ENCODE measurements at regions not wholly inside any gene's neighbourhood (a gene's known extent, or its start where the extent isn't known, plus 50 kb on each side); places are given as distances from the start of the nearest gene placed in this dataset.
A peak's percentile ranks its signal among the peaks of the same experiment; 100 is the strongest.

DNA sequence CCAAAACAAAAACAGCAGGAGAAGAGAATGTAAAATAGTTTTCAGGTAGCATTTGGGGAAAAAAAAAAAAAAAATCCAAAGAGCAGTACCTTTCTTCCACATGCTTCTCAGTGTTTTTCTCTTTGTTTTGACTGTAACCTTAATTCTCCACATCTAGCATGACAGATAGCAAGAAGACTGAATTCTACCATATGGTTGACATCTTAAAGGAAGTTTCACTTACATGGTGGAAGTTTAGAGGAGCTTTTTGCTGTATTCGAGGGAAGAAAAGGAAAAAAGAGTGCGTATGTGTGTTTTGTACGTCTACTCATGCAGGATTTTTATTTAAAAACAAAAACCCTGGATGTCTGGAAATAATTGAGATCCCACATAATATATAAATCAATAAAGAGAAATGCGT lies 604.8 kb downstream of the CCDC171 start:
- no peak for DNase-seq (ENCODE audit: low spot score)

DNA sequence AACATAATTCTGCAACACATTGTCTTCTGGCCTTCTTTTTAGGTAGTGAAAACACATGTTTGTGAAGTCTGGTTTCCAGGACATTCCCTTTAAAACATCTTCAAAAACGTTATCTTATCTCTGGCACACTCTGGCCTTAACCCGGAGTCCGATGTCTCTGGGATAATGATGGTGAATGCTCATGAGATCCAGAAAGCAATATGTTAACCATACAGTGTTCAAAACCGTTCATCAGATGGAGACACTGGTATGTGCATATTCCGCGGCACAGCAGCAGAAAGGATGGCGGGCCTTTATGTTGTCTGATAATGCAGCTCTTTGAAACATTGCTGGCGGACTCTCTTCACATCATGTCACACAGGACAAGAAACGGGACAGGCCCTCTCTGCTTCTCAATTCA lies 605.2 kb downstream of the CCDC171 start:
- no peak for DNase-seq (ENCODE audit: low spot score)

GRCh38 chr9:16161483-16161882 lies 608.6 kb downstream of the CCDC171 start:
- DNase-seq (ENCODE audit: low spot score) = no peak

DNA sequence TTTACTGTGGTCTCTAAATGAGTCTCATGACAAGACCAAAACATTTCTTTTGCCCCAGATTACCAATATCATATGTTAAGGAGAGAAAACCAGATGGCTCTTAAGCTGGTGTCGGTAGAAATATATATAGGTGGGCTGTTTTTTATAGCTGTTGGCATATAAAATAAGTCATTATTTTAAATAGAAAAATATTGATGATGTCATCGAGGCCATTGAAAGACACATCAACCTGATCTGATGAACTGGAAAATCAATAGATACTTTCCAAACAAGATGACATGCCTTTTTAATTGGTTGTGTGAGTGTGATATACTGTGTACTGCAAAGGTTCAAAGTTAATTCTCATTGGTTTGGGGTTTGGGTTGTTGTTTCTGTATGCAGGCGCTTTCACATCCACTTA lies 617.3 kb downstream of the CCDC171 start:
- DNase-seq (ENCODE audit: low spot score) = no peak

DNA sequence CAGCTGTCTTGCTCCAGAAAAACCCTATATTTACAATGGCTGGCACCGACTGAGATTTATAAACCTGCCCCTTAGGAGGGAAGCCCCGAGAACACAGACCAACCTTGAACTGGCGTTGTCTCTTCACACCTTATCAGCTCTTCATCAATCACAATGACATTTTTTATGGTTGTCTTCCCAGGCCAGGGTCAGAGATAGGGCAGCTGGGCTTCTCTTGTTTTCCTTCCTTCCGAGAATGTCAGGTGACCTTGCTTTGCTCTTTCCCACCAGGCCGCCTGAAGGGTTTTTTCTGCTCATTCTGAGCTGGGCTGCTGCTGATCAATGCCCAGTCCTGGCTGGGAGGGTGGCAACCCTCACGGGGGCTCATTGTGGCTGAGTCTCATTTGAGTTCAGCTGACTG lies 619.1 kb downstream of the CCDC171 start:
- no peak for DNase-seq (ENCODE audit: low spot score)

DNA sequence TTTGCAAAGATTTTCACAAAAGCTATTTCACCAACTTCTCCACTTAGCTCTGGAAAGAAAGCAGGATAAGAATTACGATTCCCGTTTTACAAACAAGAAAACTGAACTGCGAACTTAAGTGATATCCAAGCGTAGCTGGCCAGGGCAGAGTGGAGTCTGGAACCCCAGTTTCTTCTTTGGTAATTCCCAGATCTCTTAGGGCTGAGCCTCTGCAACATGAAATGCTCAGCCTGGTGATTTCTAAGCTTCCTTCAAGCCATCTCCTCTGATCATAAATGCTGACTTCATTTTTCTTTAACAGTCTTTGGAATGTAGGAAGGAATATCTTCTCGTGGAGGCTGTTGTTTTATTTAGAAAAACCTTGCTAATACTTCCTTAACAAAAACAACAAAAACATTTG lies 620.0 kb downstream of the CCDC171 start:
- no peak for DNase-seq (ENCODE audit: low spot score)

GRCh38 chr9:16174915-16175314 lies 622.1 kb downstream of the CCDC171 start:
- DNase-seq (ENCODE audit: low spot score) = no peak

GRCh38 chr9:16175461-16175860 lies 622.6 kb downstream of the CCDC171 start:
- DNase-seq (ENCODE audit: low spot score) = no peak

DNA sequence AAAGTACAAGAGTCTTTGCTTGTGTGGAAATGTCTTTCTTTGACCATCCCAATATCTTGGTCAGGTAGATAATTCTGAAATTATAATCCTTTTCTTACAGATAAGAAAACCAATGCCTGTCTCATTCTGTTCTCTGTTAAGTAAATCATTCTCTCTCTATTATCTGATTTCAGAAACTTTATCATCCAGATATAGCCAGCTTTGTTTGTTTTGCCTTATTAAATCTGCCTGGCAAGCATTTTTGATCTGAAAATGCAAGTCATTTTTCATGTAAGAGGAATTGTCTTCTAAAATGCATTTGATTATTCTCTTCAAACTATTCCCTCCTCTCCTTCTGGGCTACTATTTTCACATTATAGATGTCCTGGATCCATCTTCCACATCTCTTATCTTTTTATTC lies 625.5 kb downstream of the CCDC171 start:
- no peak for DNase-seq (ENCODE audit: low spot score)

DNA sequence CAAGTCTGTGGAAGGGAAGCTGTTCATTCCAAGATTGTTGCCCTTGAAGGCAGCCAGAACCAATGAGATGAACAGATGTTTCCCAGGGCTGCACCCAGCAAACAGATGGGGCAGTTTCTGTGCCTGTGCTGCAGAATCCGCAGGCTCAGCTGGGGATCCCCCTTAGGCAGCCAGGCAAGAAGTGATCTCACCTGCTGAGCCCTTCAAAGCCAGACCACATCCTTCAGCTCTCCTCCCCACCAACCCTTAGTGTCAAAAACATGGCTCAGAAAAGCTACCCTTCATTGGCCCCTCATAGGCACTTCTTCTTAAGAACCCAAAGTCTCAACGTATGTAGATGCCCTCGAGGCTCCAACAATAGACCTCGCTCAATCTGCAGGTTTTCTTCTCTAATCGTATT lies 626.7 kb downstream of the CCDC171 start:
- no peak for DNase-seq (ENCODE audit: low spot score)

- DNase-seq (ENCODE audit: low spot score) = no peak
These were observed 627.2 kb downstream of the CCDC171 start for GRCh38 chr9:16180091-16180490.

DNA sequence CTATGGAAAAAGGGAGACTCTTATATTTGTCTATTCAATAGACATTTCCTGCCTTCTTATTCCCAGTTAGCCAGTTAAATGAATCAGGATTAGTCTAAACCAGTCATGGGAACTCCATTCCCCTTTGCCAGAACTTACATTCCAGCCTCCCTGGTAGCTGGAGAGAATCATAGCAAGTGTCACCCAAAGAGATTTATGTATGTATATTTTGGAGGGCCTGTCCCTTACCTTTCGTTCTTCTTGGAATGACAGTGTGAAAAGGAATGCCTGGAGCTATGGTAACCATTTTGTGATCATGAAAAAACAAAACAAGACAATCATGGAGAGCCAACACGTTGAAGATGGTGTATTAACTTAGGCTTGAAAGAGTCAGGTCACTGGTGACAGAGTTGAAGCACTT lies 627.7 kb downstream of the CCDC171 start:
- no peak for DNase-seq (ENCODE audit: low spot score)

- DNase-seq (ENCODE audit: low spot score) = no peak
These were observed 628.7 kb downstream of the CCDC171 start for GRCh38 chr9:16181539-16181938.

DNA sequence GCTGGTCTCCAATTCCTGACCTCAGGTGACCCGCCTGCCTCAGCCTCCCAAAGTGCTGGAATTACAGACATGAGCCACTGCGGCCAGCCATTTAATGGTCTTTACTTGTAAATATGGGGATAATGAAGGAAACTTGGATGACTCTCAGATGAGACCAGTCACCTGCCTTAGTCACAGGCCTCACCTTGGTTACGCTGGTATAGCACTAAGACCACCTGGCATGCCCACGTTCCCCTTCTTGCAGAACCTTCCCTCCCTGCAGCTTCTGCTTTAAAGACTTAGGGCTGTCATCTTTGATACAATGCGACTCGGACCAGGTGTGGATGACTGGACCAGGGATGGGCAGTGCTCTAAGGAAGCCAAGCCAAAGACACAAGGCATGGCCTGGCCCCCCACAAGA lies 629.9 kb downstream of the CCDC171 start:
- DNase-seq (ENCODE audit: low spot score) = no peak

DNA sequence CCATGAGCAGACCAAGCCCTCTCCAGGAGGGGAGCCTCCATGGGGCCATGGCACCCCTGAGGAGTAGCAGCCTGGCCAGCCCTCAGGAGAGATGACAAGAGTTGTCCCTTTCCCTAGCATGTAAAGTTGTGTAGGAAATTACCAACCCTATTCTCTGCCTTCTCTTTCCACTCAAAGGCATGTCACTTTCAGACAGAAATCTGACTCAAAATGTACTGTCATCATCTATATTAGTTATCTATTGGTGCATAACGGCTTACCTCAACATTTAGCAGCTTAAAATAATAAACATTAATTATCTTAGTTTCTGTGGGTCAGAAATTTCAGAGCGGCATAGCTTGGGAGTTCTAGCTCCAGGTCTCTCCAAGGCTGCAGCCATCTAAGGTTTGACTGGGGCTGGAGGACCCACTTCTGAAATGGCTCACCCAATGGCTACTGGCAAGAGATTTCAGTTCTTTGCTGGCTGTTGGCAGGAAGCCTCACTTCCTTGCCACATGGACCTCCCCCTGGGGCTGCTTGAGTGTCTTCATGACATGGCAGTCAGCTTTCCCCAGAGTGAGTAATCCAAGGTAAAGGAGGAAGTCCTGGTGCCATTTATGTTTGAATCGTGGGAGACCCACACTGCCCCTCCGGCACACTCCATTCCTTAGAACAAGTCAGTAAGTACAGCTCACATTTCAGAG lies 632.3 kb downstream of the CCDC171 start:
- no peak for DNase-seq (ENCODE audit: low spot score)

GRCh38 chr9:16191191-16191590 lies 638.3 kb downstream of the CCDC171 start:
- DNase-seq (ENCODE audit: low spot score) = no peak

DNA sequence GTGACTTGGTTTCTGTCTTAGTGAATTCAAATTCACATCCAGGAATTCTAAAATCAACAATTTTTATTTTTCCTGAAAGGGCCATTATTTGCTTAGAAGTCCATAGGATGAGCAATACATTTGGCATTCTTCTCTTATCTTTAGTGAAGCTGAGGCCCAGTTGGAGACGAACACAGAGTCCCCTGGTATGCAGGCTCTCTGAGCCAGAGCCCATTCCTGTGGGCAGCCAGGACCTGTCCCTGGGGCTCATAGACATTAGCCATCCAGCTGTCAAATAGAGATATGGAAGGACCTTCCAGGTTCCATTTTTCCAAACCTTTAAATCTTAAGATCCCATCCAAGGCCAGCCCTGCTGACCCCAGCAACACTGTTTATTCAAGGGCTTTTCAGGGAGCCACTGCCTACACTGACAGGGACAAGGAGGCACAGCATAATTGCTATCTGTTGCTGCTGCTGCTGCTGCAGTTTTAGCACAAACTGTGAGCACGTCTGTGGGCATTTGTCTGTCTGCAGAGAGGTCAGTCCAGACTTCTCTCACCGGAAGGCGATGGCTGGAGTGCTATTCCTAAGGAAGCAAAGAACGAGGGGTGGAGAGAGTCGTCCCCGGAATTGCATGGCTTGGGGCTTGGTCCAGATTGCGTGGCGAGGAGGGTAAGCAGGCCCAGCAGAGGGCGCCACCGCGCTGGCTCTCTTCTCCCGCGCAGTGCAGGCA lies 639.0 kb downstream of the CCDC171 start:
- peak; percentile 20 for DNase-seq (ENCODE audit: low spot score)

- DNase-seq (ENCODE audit: low spot score) = no peak
These were observed 639.7 kb downstream of the CCDC171 start for GRCh38 chr9:16192403-16193017.

DNA sequence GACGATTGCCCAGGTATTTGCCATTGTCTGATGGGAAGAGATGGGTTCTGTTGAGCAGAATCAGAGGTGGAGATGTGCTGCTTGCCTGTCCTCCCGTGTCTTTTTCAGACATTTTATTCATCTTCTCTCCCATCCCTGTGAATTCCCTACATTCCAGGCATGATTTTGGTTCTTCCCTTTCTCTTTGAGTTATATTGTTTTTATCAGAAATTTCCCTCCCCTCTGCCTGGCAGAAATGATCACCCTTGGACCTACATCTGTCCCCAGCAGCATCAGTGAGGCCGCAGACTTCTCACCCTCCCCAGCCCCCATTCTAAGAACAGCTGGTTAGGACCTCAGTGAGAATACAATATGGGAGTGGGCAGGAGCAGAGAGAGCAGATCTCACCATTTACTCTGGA lies 640.2 kb downstream of the CCDC171 start:
- no peak for DNase-seq (ENCODE audit: low spot score)

DNA sequence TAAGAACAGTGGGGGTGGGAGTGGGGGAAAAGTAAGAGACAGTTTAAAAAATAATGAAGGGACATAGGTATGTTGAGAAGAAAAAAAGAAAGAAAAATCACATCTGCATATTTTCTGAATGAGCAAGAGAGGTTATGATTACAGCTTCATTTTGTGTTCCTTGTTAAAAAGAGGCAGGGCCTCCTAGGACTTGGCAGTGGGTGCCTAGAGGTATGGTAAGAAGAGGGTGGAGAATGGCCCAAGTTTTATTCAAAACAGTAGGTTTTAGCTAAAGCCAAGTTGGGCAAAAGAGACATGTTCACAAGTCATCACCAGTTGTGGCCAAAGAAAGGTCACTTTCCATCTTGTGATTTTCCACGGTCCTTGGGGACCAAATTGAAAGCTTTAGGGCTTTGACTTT lies 643.4 kb downstream of the CCDC171 start:
- no peak for DNase-seq (ENCODE audit: low spot score)

DNA sequence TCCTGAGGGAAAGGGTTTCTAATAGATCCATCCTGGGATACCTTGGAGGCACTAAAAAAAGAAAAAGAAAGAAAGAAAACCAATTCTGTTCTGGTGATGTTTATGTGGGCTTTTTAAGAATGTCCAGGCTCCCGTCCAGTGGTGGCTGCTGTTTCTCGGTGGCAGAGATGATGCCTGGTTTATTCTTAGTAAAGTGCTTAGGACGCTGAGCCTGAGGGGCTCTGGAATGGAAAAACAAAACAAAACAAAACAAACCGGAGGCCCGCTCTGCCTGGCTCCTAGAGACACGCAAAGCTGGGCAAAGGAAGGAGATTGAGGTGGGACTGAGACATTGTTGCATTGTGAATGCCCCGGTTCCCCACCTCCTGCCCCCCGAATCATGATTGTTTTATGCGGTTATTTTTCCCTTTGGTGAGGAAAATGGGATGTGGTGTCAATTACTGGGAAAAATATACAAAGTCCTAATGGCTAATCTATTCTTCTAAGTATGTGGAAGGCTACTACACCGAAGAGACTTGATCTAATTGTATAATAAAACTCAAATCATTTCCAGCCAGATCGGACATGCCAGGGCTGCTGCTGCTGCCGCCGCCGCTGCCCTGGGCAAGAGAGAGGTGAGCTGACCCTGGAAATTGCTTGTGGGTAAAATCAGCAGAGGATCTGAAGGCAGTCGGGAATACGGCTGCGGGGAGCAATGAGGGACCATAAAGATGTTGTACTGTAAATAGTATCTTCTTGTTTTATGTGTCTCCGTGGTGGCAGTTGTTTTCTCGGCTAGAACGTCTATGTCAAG lies 644.9 kb downstream of the CCDC171 start:
- no peak for DNase-seq (ENCODE audit: low spot score)

- DNase-seq (ENCODE audit: low spot score) = no peak
These were observed 646.2 kb downstream of the CCDC171 start for GRCh38 chr9:16198996-16199395.

GRCh38 chr9:16202221-16202620 lies 649.4 kb downstream of the CCDC171 start:
- DNase-seq (ENCODE audit: low spot score) = no peak
